Uterus (tissue), 3 donors: ENCODE measurements at regions not wholly inside any gene's neighbourhood (a gene's known extent, or its start where the extent isn't known, plus 50 kb on each side); places are given as distances from the start of the nearest gene placed in this dataset.
"Not testable (repeated sequence)": the region's sequence is repeated elsewhere in the genome, so short reads cannot be mapped to it uniquely, and the experiment has no call there.

ENCODE experiments used
- DNase-seq, 2 donors: peaks; one replicate each; pipeline ENCODE4 v3.0.0-alpha.2; 2019 to 2020
- H3K27ac ChIP-seq, 2 donors: fragments of 200-600 bp; sonication (generic); 1 replicate in 1 of 2; 2 replicates in 1 of 2; pipeline ENCODE4 v1.5.1; 2016 to 2018
- H3K27me3 ChIP-seq, 2 donors: fragments of 200-600 bp; sonication (generic); one replicate each; pipeline ENCODE4 v1.5.1; 2018 to 2019; ENCODE audit warnings: control low read depth in 1 of 2
- H3K36me3 ChIP-seq, 2 donors: fragments of 200-600 bp; sonication (generic); one replicate each; pipeline ENCODE4 v1.5.1; 2019; ENCODE audit warnings: control low read depth in 1 of 2
- H3K4me1 ChIP-seq, 2 donors: fragments of 200-600 bp; sonication (generic); one replicate each; pipeline ENCODE4 v1.5.1; 2018 to 2019; ENCODE audit warnings: control low read depth in 1 of 2
- H3K4me3 ChIP-seq, 2 donors: fragments of 200-600 bp; sonication (generic); 1 replicate in 1 of 2; 2 replicates in 1 of 2; pipeline ENCODE4 v1.5.1; 2018 to 2019; ENCODE audit warnings: mild to moderate bottlenecking in 1 of 2
- H3K9me3 ChIP-seq, 2 donors: fragments of 200-600 bp; sonication (generic); one replicate each; pipeline ENCODE4 v1.5.1; 2019; ENCODE audit warnings: control low read depth in 1 of 2
- CTCF ChIP-seq, 4 experiments: fragments of 200-600 bp in 2 of 4; fragments of 450-650 bp in 2 of 4; sonication (generic) in 2 of 4; IDR thresholded peaks; one replicate each; pipeline ENCODE4 v1.5.1; 2016 to 2019; ENCODE audit warnings: antibody characterized with exemption in 4 of 4, mild to moderate bottlenecking in 2 of 4, moderate library complexity in 1 of 4
- POLR2A ChIP-seq, 2 donors: fragments of 450-650 bp; IDR thresholded peaks; one replicate each; pipeline ENCODE4 v1.6.1; 2016; ENCODE audit warnings: antibody characterized with exemption in 2 of 2, mild to moderate bottlenecking in 1 of 2, moderate library complexity in 1 of 2
- intact Hi-C: fragments of 100-400 bp; cut with DNase I; formaldehyde crosslinking; loops from one replicate; pipeline ENCODE4 v1.15.1; 2023; ENCODE audit warnings: low total_unique reads
- donor health status: DM: yes; HTN: yes; CAD: no.

DNA sequence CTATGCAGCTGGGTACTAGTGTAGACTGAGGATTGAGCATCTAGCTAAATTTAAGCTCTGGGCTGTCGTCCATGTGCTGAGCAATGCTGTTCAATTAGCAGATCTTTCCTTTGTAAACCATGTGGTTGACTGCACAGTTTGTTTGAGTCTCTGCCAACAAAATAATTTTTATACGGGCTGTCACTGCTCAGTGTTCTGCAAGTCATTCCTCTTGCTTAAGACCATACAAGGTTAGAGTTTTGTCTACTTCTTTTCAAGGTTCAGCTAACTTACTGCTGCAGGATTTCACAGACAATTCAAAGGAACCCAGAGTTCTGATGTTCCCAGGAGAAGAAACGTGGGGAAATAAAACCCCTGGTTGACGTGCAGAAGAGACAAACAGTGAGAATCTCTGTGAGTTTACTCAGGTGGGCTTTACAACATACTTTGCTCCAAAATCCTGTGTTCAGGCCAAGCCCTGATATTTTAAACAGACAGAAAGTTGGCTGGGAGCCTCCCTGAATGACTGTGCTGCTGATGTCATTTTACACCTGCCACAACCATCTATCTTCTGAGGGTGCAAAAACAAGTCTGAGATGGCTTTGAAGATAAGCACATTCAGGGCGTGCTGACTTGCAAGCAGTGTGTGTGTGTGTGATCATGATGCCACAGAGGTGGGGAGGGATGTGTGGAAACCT lies 177.1 kb upstream of the SVIL start:
- H3K36me3 ChIP-seq: no peaks in the 10 kb centered on the region
- peak overlapping the region; percentile 87 to 88 for H3K27ac ChIP-seq
- H3K4me3 ChIP-seq: no peak overlapping the region
- H3K9me3 ChIP-seq: no peaks in the 10 kb centered on the region
- DNase-seq: peak; percentile 78 to 92
- TF ChIP-seq CTCF (IDR thresholded peaks at IDR 0.05) (no peak), POLR2A (IDR thresholded peaks at IDR 0.05) (peak in 1 of 2 donors; percentile 16)
- peaks cover 0 to 9% of the 10 kb centered on the region in 2 donors for H3K4me1 ChIP-seq
- intact Hi-C loops: no loop called here
- H3K27me3 ChIP-seq: no peaks in the 10 kb centered on the region

DNA sequence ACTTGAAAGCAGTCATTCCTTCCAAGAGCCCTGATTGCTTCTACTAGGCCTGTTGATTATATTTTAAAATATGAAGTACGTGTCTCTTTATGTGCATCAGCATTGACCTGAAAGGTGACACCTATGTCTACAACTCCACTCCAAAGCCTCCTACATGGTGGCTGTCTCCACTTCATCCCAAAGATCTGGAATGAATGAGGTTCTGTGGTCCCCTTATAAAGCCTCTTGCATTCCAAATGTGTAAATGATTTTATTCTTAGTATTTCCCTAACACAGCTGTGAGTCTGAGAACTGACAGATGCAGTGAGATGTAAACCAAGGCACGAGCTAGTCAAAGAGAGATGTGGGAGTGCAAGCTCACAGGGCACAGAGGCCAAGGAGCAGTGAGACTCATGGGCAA lies 176.0 kb upstream of the SVIL start:
- TF ChIP-seq POLR2A (IDR thresholded peaks at IDR 0.05): no peak
- no peak for TF ChIP-seq CTCF (IDR thresholded peaks at IDR 0.05)
- intact Hi-C loops: no loop called here
- Histone ChIP-seq H3K4me3 (no peak overlapping the region), H3K9me3 (no peaks in the 10 kb centered on the region), H3K4me1 (peaks cover 0 to 9% of the 10 kb centered on the region in 2 donors), H3K27ac (peak overlapping the region; percentile 87 to 88), H3K36me3 (no peaks in the 10 kb centered on the region), H3K27me3 (no peaks in the 10 kb centered on the region)
- DNase-seq: no peak

- H3K4me1 ChIP-seq, H3K27me3 ChIP-seq, H3K36me3 ChIP-seq, H3K9me3 ChIP-seq, intact Hi-C loops, H3K4me3 ChIP-seq: not testable (repeated sequence)
- DNase-seq: peak in 1 of 2 donors; percentile 4
- peak overlapping the region; percentile 87 to 88 for H3K27ac ChIP-seq
These were observed 175.5 kb upstream of the SVIL start for GRCh38 chr10:29810231-29810630.

GRCh38 chr10:29809383-29809782 lies 174.6 kb upstream of the SVIL start:
- H3K4me3 ChIP-seq: no peak overlapping the region
- intact Hi-C loops: no loop called here
- peaks cover 3 to 9% of the 10 kb centered on the region in 2 donors for H3K4me1 ChIP-seq
- TF ChIP-seq CTCF (IDR thresholded peaks at IDR 0.05): no peak
- no peak for TF ChIP-seq POLR2A (IDR thresholded peaks at IDR 0.05)
- H3K27ac ChIP-seq: peak overlapping the region; percentile 87 to 88
- no peaks in the 10 kb centered on the region for H3K27me3 ChIP-seq
- no peaks in the 10 kb centered on the region for H3K9me3 ChIP-seq
- no peaks in the 10 kb centered on the region for H3K36me3 ChIP-seq
- no peak for DNase-seq

DNA sequence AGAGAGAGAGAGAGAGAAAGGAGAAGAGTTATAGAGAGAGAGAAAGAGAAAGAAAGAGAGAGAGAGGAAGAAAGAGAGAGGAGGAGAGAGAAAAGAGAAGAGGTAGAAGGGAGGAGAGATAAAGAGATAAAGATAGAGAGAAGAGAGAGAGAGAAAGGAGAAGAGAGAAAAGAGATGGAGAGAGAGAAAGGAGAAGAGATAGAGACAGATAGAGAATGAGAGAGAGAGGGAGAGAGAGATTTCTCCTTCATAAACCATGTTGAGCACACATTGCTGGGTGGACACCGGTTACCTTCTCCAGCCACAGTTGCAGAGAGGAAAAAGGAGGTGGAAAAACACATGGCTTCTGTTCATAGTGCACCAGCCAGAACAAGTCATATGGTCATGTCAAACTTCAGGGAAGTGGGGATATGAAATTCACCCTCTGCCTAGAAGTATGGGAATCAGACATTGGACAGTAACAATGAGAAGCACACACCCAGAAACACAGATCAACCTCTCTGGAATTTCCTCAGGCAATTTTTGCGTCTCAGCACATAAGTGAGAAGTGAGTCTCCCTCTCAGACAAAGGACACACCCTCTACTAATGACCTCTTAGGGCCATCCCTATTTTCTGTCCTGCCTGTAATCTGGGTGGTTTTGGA lies 172.5 kb upstream of the SVIL start:
- H3K27ac ChIP-seq: no peak overlapping the region
- no peak for DNase-seq
- H3K4me3 ChIP-seq: no peak overlapping the region
- H3K9me3 ChIP-seq: no peaks in the 10 kb centered on the region
- H3K27me3 ChIP-seq: no peaks in the 10 kb centered on the region
- TF ChIP-seq CTCF (IDR thresholded peaks at IDR 0.05): no peak
- no peak for TF ChIP-seq POLR2A (IDR thresholded peaks at IDR 0.05)
- peaks cover 5 to 9% of the 10 kb centered on the region in 2 donors for H3K4me1 ChIP-seq
- H3K36me3 ChIP-seq: no peaks in the 10 kb centered on the region
- intact Hi-C loops: no loop called here
